ENCODE measurements at regions not wholly inside any gene's neighbourhood (a gene's known extent, or its start where the extent isn't known, plus 50 kb on each side); places are given as distances from the start of the nearest gene placed in this dataset.

DNA sequence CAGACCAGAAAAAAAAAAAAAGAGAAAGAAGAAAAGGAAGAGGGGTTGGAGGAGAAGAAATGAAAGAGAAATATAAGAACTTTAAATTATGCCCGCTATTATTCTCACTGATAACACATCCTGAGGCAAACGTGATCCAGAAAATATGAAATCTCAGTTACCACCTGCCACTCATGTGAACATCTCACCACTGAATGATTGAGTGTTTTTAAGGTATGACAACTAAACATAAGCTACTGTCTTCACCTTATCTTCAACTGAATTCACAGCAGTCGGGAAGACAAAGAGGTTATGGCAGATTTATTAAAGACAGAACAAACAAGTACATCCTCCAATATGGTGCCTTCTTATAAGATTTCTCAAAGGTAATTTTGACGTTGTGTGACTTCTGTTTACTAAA lies 327.9 kb downstream of the TMEM161B start:
- Histone ChIP-seq H3K27ac (no peak overlapping the region), H3K36me3 (no peaks in the 10 kb centered on the region), H3K4me3 (no peak overlapping the region), H3K27me3 (no peaks in the 10 kb centered on the region), H3K4me1 (no peaks in the 10 kb centered on the region), H3K9me3 (no peaks in the 10 kb centered on the region)
- no peak for TF ChIP-seq CTCF (IDR thresholded peaks at IDR 0.05)
- DNase-seq (ENCODE audit: low spot score in 2 of 2) = no peak
- intact Hi-C loops (cut with DNase I) = no loop called here

GRCh38 chr5:87936667-87937066 lies 332.0 kb downstream of the TMEM161B start:
- Histone ChIP-seq H3K4me1 (no peaks in the 10 kb centered on the region), H3K9me3 (no peaks in the 10 kb centered on the region), H3K27ac (no peak overlapping the region), H3K36me3 (no peaks in the 10 kb centered on the region), H3K4me3 (no peak overlapping the region), H3K27me3 (no peaks in the 10 kb centered on the region)
- intact Hi-C loops (cut with DNase I) = no loop called here
- TF ChIP-seq CTCF (IDR thresholded peaks at IDR 0.05) = no peak
- no peak for DNase-seq (ENCODE audit: low spot score in 2 of 2)

DNA sequence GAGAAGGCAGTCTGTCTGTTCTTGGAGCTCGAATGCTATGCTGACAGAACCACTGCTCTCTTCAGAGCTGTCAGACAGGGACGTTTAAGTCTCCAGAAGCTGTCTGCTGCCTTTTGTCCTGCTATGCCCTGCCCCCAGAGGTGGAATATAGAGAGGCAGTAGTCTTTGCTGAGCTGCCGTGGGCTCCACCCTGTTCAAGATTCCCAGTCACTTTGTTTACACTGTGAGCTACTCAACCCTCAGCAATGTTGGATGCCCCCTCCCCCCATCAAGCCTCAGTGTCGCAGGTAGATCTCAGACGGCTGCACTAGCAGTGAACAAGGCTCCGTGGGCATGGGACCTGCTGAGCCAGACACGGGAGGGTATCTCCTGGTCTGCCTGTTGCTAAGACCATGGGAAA lies 344.2 kb downstream of the TMEM161B start:
- Histone ChIP-seq H3K36me3 (no peaks in the 10 kb centered on the region), H3K4me1 (no peaks in the 10 kb centered on the region), H3K9me3 (no peaks in the 10 kb centered on the region), H3K4me3 (no peak overlapping the region), H3K27ac (no peak overlapping the region), H3K27me3 (no peaks in the 10 kb centered on the region)
- TF ChIP-seq CTCF (IDR thresholded peaks at IDR 0.05) = no peak
- intact Hi-C loops (cut with DNase I) = no loop called here
- DNase-seq (ENCODE audit: low spot score in 2 of 2) = no peak

DNA sequence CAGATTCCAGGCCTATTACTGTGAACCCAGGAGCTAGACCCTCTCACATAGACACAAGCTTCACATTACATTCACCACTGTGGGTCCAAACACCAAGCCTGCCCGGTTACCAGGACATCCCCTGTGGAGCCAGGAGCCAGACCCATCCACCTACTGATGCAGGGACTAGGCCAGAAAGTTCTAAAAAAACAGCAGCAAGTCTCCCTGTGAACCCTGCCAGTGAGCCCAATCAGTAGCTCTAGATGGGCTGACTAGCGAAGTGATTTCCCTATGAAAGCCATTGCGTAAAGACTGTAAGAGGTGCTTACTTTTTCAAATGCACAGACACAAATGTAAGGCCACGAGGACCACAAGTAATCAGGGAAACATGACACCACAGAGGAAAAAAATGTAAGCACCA lies 352.3 kb downstream of the TMEM161B start:
- DNase-seq (ENCODE audit: low spot score in 2 of 2) = no peak
- no peak overlapping the region for H3K4me3 ChIP-seq
- no peak for TF ChIP-seq CTCF (IDR thresholded peaks at IDR 0.05)
- H3K27ac ChIP-seq = no peak overlapping the region
- no peaks in the 10 kb centered on the region for H3K36me3 ChIP-seq
- no peaks in the 10 kb centered on the region for H3K9me3 ChIP-seq
- H3K27me3 ChIP-seq = no peaks in the 10 kb centered on the region
- no peaks in the 10 kb centered on the region for H3K4me1 ChIP-seq
- intact Hi-C loops (cut with DNase I) = no loop called here

DNA sequence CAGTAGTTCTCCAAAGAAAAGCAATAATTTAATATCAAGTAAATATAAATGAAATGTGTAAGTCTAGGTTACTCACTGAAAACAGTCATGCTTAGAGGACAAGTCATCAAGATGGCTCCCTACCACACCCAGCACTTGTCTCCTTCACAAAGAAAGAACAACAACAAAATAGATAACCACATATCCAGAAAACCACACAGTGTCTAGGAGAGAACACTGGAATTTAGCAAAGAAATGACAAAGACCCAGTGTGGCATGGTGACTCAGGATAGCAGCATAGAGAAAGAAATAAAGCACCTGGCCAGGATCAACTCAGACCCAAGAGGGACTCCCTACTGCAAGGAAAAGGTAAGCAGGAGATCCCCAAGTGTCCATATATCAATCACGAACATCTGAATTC lies 356.2 kb downstream of the TMEM161B start:
- no peaks in the 10 kb centered on the region for H3K4me1 ChIP-seq
- DNase-seq (ENCODE audit: low spot score in 2 of 2) = no peak
- H3K9me3 ChIP-seq = no peaks in the 10 kb centered on the region
- intact Hi-C loops (cut with DNase I) = no loop called here
- TF ChIP-seq CTCF (IDR thresholded peaks at IDR 0.05) = no peak
- H3K27me3 ChIP-seq = no peaks in the 10 kb centered on the region
- H3K27ac ChIP-seq = no peak overlapping the region
- H3K4me3 ChIP-seq = no peak overlapping the region
- H3K36me3 ChIP-seq = no peaks in the 10 kb centered on the region

GRCh38 chr5:87909382-87909781 lies 359.3 kb downstream of the TMEM161B start:
- Histone ChIP-seq H3K27me3 (no peaks in the 10 kb centered on the region), H3K27ac (no peak overlapping the region), H3K36me3 (no peaks in the 10 kb centered on the region), H3K9me3 (no peaks in the 10 kb centered on the region), H3K4me1 (no peaks in the 10 kb centered on the region), H3K4me3 (no peak overlapping the region)
- no peak for TF ChIP-seq CTCF (IDR thresholded peaks at IDR 0.05)
- intact Hi-C loops (cut with DNase I) = no loop called here
- DNase-seq (ENCODE audit: low spot score in 2 of 2) = no peak

All from ascending aorta (tissue), 2 donors.